ENCODE measurements at regions not wholly inside any gene's neighbourhood (a gene's known extent, or its start where the extent isn't known, plus 50 kb on each side); places are given as distances from the start of the nearest gene placed in this dataset.

GRCh38 chr16:59368586-59368985 is 634.5 kb upstream of the GOT2 start:
- TF ChIP-seq CTCF (CRISPR knock-in tag; IDR thresholded peaks at IDR 0.05) (no peak), PHF20 (CRISPR knock-in tag; IDR thresholded peaks at IDR 0.05) (no peak)

Measured in HepG2 (cell line).